NB4 (cell line): ENCODE measurements at regions not wholly inside any gene's neighbourhood (a gene's known extent, or its start where the extent isn't known, plus 50 kb on each side); places are given as distances from the start of the nearest gene placed in this dataset.

Experiments used
- CTCF ChIP-seq: IDR thresholded peaks from one replicate; pipeline ENCODE4 v1.5.1; 2012; ENCODE audit warnings: low read depth, low read length
- POLR2A ChIP-seq: IDR thresholded peaks from 2 replicates; pipeline ENCODE4 v1.6.1; 2011; ENCODE audit warnings: mild to moderate bottlenecking; ENCODE audit not compliant: insufficient read length; ENCODE audit errors: extremely low read depth

GRCh38 chr2:225824748-225825449, 425.4 kb downstream of the NYAP2 start:
- TF ChIP-seq POLR2A (no peak), CTCF (no peak)
